ENCODE measurements at regions not wholly inside any gene's neighbourhood (a gene's known extent, or its start where the extent isn't known, plus 50 kb on each side); places are given as distances from the start of the nearest gene placed in this dataset.

- TF ChIP-seq, protein P1, sequence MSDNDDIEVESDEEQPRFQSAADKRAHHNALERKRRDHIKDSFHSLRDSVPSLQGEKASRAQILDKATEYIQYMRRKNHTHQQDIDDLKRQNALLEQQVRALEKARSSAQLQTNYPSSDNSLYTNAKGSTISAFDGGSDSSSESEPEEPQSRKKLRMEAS (IDR thresholded peaks at IDR 0.05): no peak
- TF ChIP-seq YY1 (IDR thresholded peaks at IDR 0.05; ENCODE audit: low read depth): no peak
- TF ChIP-seq, protein P2, sequence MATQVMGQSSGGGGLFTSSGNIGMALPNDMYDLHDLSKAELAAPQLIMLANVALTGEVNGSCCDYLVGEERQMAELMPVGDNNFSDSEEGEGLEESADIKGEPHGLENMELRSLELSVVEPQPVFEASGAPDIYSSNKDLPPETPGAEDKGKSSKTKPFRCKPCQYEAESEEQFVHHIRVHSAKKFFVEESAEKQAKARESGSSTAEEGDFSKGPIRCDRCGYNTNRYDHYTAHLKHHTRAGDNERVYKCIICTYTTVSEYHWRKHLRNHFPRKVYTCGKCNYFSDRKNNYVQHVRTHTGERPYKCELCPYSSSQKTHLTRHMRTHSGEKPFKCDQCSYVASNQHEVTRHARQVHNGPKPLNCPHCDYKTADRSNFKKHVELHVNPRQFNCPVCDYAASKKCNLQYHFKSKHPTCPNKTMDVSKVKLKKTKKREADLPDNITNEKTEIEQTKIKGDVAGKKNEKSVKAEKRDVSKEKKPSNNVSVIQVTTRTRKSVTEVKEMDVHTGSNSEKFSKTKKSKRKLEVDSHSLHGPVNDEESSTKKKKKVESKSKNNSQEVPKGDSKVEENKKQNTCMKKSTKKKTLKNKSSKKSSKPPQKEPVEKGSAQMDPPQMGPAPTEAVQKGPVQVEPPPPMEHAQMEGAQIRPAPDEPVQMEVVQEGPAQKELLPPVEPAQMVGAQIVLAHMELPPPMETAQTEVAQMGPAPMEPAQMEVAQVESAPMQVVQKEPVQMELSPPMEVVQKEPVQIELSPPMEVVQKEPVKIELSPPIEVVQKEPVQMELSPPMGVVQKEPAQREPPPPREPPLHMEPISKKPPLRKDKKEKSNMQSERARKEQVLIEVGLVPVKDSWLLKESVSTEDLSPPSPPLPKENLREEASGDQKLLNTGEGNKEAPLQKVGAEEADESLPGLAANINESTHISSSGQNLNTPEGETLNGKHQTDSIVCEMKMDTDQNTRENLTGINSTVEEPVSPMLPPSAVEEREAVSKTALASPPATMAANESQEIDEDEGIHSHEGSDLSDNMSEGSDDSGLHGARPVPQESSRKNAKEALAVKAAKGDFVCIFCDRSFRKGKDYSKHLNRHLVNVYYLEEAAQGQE (IDR thresholded peaks at IDR 0.05; ENCODE audit: low read depth): no peak
- TF ChIP-seq RAD21 (IDR thresholded peaks at IDR 0.05; ENCODE audit: low read depth): no peak
- no peak for TF ChIP-seq NFIC (IDR thresholded peaks at IDR 0.05)
Observed at GRCh38 chr12:58583529-58583928, 336.8 kb downstream of the LRIG3 start.

Data from Ishikawa (cell line).